IMR-90 (cell line): ENCODE measurements at regions not wholly inside any gene's neighbourhood (a gene's known extent, or its start where the extent isn't known, plus 50 kb on each side); places are given as distances from the start of the nearest gene placed in this dataset.
A peak's percentile ranks its signal among the peaks of the same experiment; 100 is the strongest.

Source experiments
- ATAC-seq: fragments of 200-7000 bp; cut with Tn5 transposase; 2 replicates; pipeline ENCODE4 v1.9.1; 2020; ENCODE audit warnings: low read depth, mild to moderate bottlenecking, moderate library complexity
- BruUV-seq: library from RNA; stranded (reverse); fragments of 400-500 nt; replicated peaks from 2 replicates; lab custom pipeline; 2021; lab: Mats Ljungman, UMichigan
- CTCF ChIA-PET: fragments of 300-600 bp; formaldehyde crosslinking; extraction: SDS; loops from one replicate; lab custom pipeline; 2021; ENCODE audit warnings: antibody characterized with exemption; lab: Yijun Ruan, JAX
- POLR2A ChIA-PET: fragments of 300-600 bp; sonication (Branson Sonifier 250); formaldehyde crosslinking; loops from one replicate; lab custom pipeline; 2022; ENCODE audit warnings: antibody characterized with exemption; ENCODE audit not compliant: unreplicated experiment; lab: Charles Lee
- DNase-seq: peaks from one replicate; pipeline ENCODE4 v3.0.0; 2013
- H2AFZ ChIP-seq: replicated peaks from 2 replicates; pipeline ENCODE3; 2013; ENCODE audit warnings: low read length, mild to moderate bottlenecking; ENCODE audit not compliant: poor library complexity
- H2AK5ac ChIP-seq: 2 replicates; pipeline ENCODE4 v1.6.1; 2013; ENCODE audit warnings: low read depth, low read length, inconsistent platforms
- H2AK9ac ChIP-seq: replicated peaks from 2 replicates; pipeline ENCODE3; 2013; ENCODE audit warnings: mild to moderate bottlenecking, low read depth, low read length, moderate library complexity; ENCODE audit not compliant: poor library complexity
- H2BK120ac ChIP-seq: 2 replicates; pipeline ENCODE4 v1.6.1; 2013; ENCODE audit warnings: low read depth, low read length, inconsistent platforms
- H2BK15ac ChIP-seq: 3 replicates; pipeline ENCODE4 v1.6.1; 2013; ENCODE audit warnings: low read depth, low read length, inconsistent platforms
- H2BK20ac ChIP-seq: 2 replicates; pipeline ENCODE4 v1.6.1; 2013; ENCODE audit warnings: low read depth, mild to moderate bottlenecking, inconsistent platforms, low read length, moderate library complexity
- H2BK5ac ChIP-seq: 2 replicates; pipeline ENCODE4 v1.6.1; 2013; ENCODE audit warnings: mild to moderate bottlenecking, low read depth, low read length, inconsistent platforms; ENCODE audit not compliant: poor library complexity, severe bottlenecking
- H3K14ac ChIP-seq: replicated peaks from 2 replicates; pipeline ENCODE4 v1.6.1; 2013; ENCODE audit warnings: low read depth, low read length, inconsistent platforms
- H3K18ac ChIP-seq: 2 replicates; pipeline ENCODE4 v1.6.1; 2013; ENCODE audit warnings: low read depth, low read length, control low read depth
- H3K23ac ChIP-seq: 2 replicates; pipeline ENCODE4 v1.6.1; 2013; ENCODE audit warnings: low read depth, low read length, inconsistent platforms
- H3K27ac ChIP-seq: 2 replicates; pipeline ENCODE4 v1.5.1; 2013; ENCODE audit warnings: mild to moderate bottlenecking, control low read depth, low read length; ENCODE audit not compliant: insufficient read depth
- H3K27me3 ChIP-seq: 2 replicates; pipeline ENCODE4 v1.6.1; 2013; ENCODE audit warnings: low read length; ENCODE audit not compliant: control insufficient read depth, insufficient read depth
- H3K36me3 ChIP-seq: 2 replicates; pipeline ENCODE4 v1.6.1; 2013; ENCODE audit warnings: low read length, mixed read lengths; ENCODE audit not compliant: control insufficient read depth, insufficient read depth
- H3K4ac ChIP-seq: 2 replicates; pipeline ENCODE4 v1.6.1; 2013; ENCODE audit warnings: low read depth, low read length, inconsistent platforms
- H3K4me1 ChIP-seq: 2 replicates; pipeline ENCODE4 v1.6.1; 2013; ENCODE audit warnings: low read length, mixed read lengths; ENCODE audit not compliant: control insufficient read depth, insufficient read depth
- H3K4me2 ChIP-seq: 2 replicates; pipeline ENCODE4 v1.6.1; 2013; ENCODE audit warnings: low read depth, mild to moderate bottlenecking, control low read depth, low read length, moderate library complexity
- H3K4me3 ChIP-seq: 2 replicates; pipeline ENCODE4 v1.5.1; 2013; ENCODE audit warnings: low read depth, mild to moderate bottlenecking, control low read depth, low read length, moderate library complexity; ENCODE audit not compliant: insufficient read depth
- H3K56ac ChIP-seq: 2 replicates; pipeline ENCODE4 v1.6.1; 2013; ENCODE audit warnings: low read length, inconsistent platforms; ENCODE audit not compliant: insufficient read depth; ENCODE audit errors: extremely low read depth
- H3K79me1 ChIP-seq, 2 experiments: 2 replicates each; pipeline ENCODE4 v1.6.1; 2013; ENCODE audit warnings: low read length in 2 of 2, inconsistent platforms in 1 of 2, low read depth in 1 of 2
- H3K9ac ChIP-seq: 2 replicates; pipeline ENCODE4 v1.6.1; 2013; ENCODE audit warnings: low read depth, low read length, control low read depth
- H3K9me1 ChIP-seq: 2 replicates; pipeline ENCODE4 v1.6.1; 2013; ENCODE audit warnings: low read length, inconsistent platforms; ENCODE audit not compliant: insufficient read depth
- H3K9me3 ChIP-seq: 2 replicates; pipeline ENCODE4 v1.6.1; 2013; ENCODE audit warnings: low read length; ENCODE audit not compliant: control insufficient read depth, insufficient read depth
- H4K20me1 ChIP-seq: 2 replicates; pipeline ENCODE4 v1.6.1; 2013; ENCODE audit warnings: low read length, inconsistent platforms; ENCODE audit not compliant: insufficient read depth
- H4K5ac ChIP-seq: 2 replicates; pipeline ENCODE4 v1.6.1; 2013; ENCODE audit warnings: mild to moderate bottlenecking, low read depth, low read length, control low read depth
- H4K8ac ChIP-seq, 2 experiments: 2 replicates each; pipeline ENCODE4 v1.6.1; 2013; ENCODE audit warnings: low read depth in 2 of 2, low read length in 2 of 2, control low read depth in 1 of 2, inconsistent platforms in 1 of 2
- H4K91ac ChIP-seq: 2 replicates; pipeline ENCODE4 v1.6.1; 2013; ENCODE audit warnings: low read depth, low read length, inconsistent platforms; ENCODE audit not compliant: insufficient read depth
- BHLHE40 ChIP-seq: fragments of 150-350 bp; IDR thresholded peaks from 2 replicates; pipeline ENCODE4 v1.6.1; 2016; ENCODE audit warnings: mild to moderate bottlenecking, low read depth, low read length
- CEBPB ChIP-seq: IDR thresholded peaks from 2 replicates; pipeline ENCODE4 v1.6.1; 2012; ENCODE audit warnings: low read depth, low read length, improper control_type of control experiment
- FOS ChIP-seq: fragments of 150-350 bp; IDR thresholded peaks from 2 replicates; pipeline ENCODE4 v1.6.1; 2016; ENCODE audit warnings: low read depth, low read length
- MAFK ChIP-seq: IDR thresholded peaks from 2 replicates; pipeline ENCODE4 v1.6.1; 2012; ENCODE audit warnings: low read depth, low read length, improper control_type of control experiment
- MAZ ChIP-seq: IDR thresholded peaks from 2 replicates; pipeline ENCODE4 v1.6.1; 2012; ENCODE audit warnings: low read depth, mild to moderate bottlenecking, low read length, improper control_type of control experiment, moderate library complexity, borderline replicate concordance
- MXI1 ChIP-seq: IDR thresholded peaks from 2 replicates; pipeline ENCODE4 v1.6.1; 2012; ENCODE audit warnings: low read depth, mild to moderate bottlenecking, low read length, moderate library complexity, borderline replicate concordance
- NFE2L2 ChIP-seq: fragments of 150-350 bp; IDR thresholded peaks from 2 replicates; pipeline ENCODE4 v1.6.1; 2016; ENCODE audit warnings: low read depth, mild to moderate bottlenecking, low read length
- RCOR1 ChIP-seq: IDR thresholded peaks from 2 replicates; pipeline ENCODE4 v1.6.1; 2012; ENCODE audit warnings: mild to moderate bottlenecking, low read length, improper control_type of control experiment; ENCODE audit not compliant: insufficient replicate concordance
- WGBS, 2 experiments: methylation state at CpG; one replicate each; pipeline versions ENCODE4 v1.1.5 to v1.1.7; 2013; ENCODE audit warnings: missing lambda C conversion rate in 2 of 2; ENCODE audit not compliant: insufficient read length in 1 of 2; ENCODE audit errors: extremely low coverage in 2 of 2; 5-methylcytosine and 5-hydroxymethylcytosine counted together
- dilution Hi-C: fragments of 300-500 bp; cut with HindIII; formaldehyde crosslinking; loops from one replicate; pipeline ENCODE4 v1.14.3; 2018; ENCODE audit warnings: low sequenced_read_pairs; ENCODE audit not compliant: unreplicated experiment
- in situ Hi-C: fragments of 300-500 bp; cut with MboI; formaldehyde crosslinking; loops from 3 replicates; pipeline ENCODE4 v1.14.3; 2019; ENCODE audit warnings: low sequenced_read_pairs, inconsistent platforms, mixed read lengths
- intact Hi-C: fragments of 100-400 bp; cut with micrococcal nuclease; formaldehyde crosslinking; loops from 2 replicates; pipeline ENCODE4 v1.10.0; 2022
- TF ChIP-seq, protein P1 (sequence below): fragments of 150-350 bp; IDR thresholded peaks from 2 replicates; pipeline ENCODE4 v1.6.1; 2016; ENCODE audit warnings: low read depth, mild to moderate bottlenecking, low read length, moderate library complexity, borderline replicate concordance
- TF ChIP-seq, protein P2 (sequence below): conservative IDR thresholded peaks from 2 replicates; pipeline ENCODE4 v1.5.1; 2012; ENCODE audit warnings: mild to moderate bottlenecking, low read depth, low read length, improper control_type of control experiment

DNA sequence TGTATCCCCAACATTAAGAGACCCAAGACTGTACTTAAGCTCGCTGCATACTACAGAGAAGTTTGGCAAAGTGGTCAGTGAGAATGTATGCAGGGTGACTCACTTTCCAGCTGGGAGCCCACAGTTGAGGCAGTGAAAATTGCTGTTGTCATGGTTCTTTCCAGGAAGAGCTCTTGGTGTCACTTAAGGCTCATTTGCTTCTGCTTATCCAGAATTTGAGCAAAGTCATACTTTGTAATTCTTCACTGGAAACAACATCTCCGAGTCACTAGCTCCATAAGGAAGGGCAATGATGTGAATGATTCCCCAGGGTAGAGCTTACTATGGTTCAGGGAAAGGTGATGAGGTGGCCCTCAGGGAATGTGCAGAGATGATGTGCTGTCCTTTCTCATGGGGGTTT is 65.4 kb upstream of the FBXL4 start:
- Histone ChIP-seq H3K9me3 (no peaks in the 10 kb centered on the region), H4K20me1 (no peaks in the 10 kb centered on the region), H2AFZ (peak overlapping the region; percentile 75), H3K56ac (no peak overlapping the region), H3K4me2 (peak overlapping the region; percentile 55; the same call in 1 of the 2 replicates), H3K36me3 (no peaks in the 10 kb centered on the region), H3K9ac (no peak overlapping the region), H3K79me1 (no peaks in the 10 kb centered on the region), H3K4me1 (peaks cover 3% of the 10 kb centered on the region), H3K27me3 (no peaks in the 10 kb centered on the region), H4K5ac (peak overlapping the region; percentile 17; the same call in 1 of the 2 replicates), H2BK20ac (peak overlapping the region; percentile 30; the same call in 1 of the 2 replicates), H3K27ac (no peak overlapping the region), H4K91ac (no peak overlapping the region), H3K18ac (no peak overlapping the region), H2BK120ac (peak overlapping the region; percentile 50), H3K9me1 (no peaks in the 10 kb centered on the region), H3K14ac (no peak overlapping the region), H2AK5ac (no peak overlapping the region), H3K4ac (no peak overlapping the region), H3K23ac (no peak overlapping the region), H3K4me3 (no peak overlapping the region), H2BK15ac (no peak overlapping the region), H2AK9ac (no peak overlapping the region), H4K8ac (no peak overlapping the region), H2BK5ac (peak overlapping the region; percentile 36)
- in situ Hi-C loops (no loop called here), intact Hi-C loops (no loop called here), dilution Hi-C loops (no loop called here)
- no peak for TF ChIP-seq BHLHE40
- TF ChIP-seq, protein P1, sequence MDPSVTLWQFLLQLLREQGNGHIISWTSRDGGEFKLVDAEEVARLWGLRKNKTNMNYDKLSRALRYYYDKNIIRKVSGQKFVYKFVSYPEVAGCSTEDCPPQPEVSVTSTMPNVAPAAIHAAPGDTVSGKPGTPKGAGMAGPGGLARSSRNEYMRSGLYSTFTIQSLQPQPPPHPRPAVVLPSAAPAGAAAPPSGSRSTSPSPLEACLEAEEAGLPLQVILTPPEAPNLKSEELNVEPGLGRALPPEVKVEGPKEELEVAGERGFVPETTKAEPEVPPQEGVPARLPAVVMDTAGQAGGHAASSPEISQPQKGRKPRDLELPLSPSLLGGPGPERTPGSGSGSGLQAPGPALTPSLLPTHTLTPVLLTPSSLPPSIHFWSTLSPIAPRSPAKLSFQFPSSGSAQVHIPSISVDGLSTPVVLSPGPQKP: no peak
- TF ChIP-seq CEBPB: no peak
- peak; percentile 79 for TF ChIP-seq NFE2L2
- TF ChIP-seq RCOR1: peak; percentile 48
- TF ChIP-seq MAFK: peak; percentile 68
- peak; percentile 77; the same call in 1 of the 2 replicates for TF ChIP-seq FOS
- TF ChIP-seq, protein P2, sequence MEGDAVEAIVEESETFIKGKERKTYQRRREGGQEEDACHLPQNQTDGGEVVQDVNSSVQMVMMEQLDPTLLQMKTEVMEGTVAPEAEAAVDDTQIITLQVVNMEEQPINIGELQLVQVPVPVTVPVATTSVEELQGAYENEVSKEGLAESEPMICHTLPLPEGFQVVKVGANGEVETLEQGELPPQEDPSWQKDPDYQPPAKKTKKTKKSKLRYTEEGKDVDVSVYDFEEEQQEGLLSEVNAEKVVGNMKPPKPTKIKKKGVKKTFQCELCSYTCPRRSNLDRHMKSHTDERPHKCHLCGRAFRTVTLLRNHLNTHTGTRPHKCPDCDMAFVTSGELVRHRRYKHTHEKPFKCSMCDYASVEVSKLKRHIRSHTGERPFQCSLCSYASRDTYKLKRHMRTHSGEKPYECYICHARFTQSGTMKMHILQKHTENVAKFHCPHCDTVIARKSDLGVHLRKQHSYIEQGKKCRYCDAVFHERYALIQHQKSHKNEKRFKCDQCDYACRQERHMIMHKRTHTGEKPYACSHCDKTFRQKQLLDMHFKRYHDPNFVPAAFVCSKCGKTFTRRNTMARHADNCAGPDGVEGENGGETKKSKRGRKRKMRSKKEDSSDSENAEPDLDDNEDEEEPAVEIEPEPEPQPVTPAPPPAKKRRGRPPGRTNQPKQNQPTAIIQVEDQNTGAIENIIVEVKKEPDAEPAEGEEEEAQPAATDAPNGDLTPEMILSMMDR: no peak
- peak; percentile 14; the same call in 1 of the 2 replicates for TF ChIP-seq MAZ
- TF ChIP-seq MXI1: no peak
- CTCF ChIA-PET: no interaction called here
- WGBS, 2 experiments: no CpG with 5 or more reads among the region's 2 CpGs
- ATAC-seq: peak; percentile 96
- POLR2A ChIA-PET: no interaction called here
- peak; percentile 97 for DNase-seq
- BruUV-seq: no TSS peak
